Neutrophil (primary cell): ENCODE measurements at regions not wholly inside any gene's neighbourhood (a gene's known extent, or its start where the extent isn't known, plus 50 kb on each side); places are given as distances from the start of the nearest gene placed in this dataset.

Experiments
- H3K27ac ChIP-seq: fragments of 200-600 bp; sonication (generic); 2 replicates; pipeline ENCODE4 v1.5.1; 2016; ENCODE audit warnings: mild to moderate bottlenecking, moderate library complexity
- H3K27me3 ChIP-seq: fragments of 200-600 bp; sonication (generic); 2 replicates; pipeline ENCODE4 v1.6.0; 2016; ENCODE audit warnings: mild to moderate bottlenecking
- H3K36me3 ChIP-seq: fragments of 200-600 bp; sonication (generic); 2 replicates; pipeline ENCODE4 v1.5.1; 2017
- H3K4me1 ChIP-seq, 2 experiments: fragments of 200-600 bp in 1 of 2; sonication (generic) in 1 of 2; 1 replicate in 1 of 2; 2 replicates in 1 of 2; pipeline versions ENCODE4 v1.5.1 to v1.6.1; 2013 to 2016; ENCODE audit warnings: low read depth in 1 of 2, low read length in 1 of 2, mild to moderate bottlenecking in 1 of 2, moderate library complexity in 1 of 2; ENCODE audit not compliant: control insufficient read depth in 1 of 2, insufficient read depth in 1 of 2
- H3K4me3 ChIP-seq, 2 experiments: fragments of 200-600 bp in 1 of 2; sonication (generic) in 1 of 2; 1 replicate in 1 of 2; 2 replicates in 1 of 2; pipeline ENCODE4 v1.5.1; 2013 to 2016; ENCODE audit warnings: low read depth in 1 of 2, low read length in 1 of 2, mild to moderate bottlenecking in 1 of 2, moderate library complexity in 1 of 2
- H3K9me3 ChIP-seq: fragments of 200-600 bp; sonication (generic); 2 replicates; pipeline ENCODE4 v1.5.1; 2016
- CTCF ChIP-seq: fragments of 200-600 bp; sonication (generic); IDR thresholded peaks from 2 replicates; pipeline ENCODE4 v1.5.1; 2016; ENCODE audit warnings: antibody characterized with exemption

- H3K4me3 ChIP-seq: no peak overlapping the region
- TF ChIP-seq CTCF: no peak
- no peaks in the 10 kb centered on the region for H3K4me1 ChIP-seq
- no peak overlapping the region for H3K27ac ChIP-seq
- no peaks in the 10 kb centered on the region for H3K27me3 ChIP-seq
- no peaks in the 10 kb centered on the region for H3K9me3 ChIP-seq
- no peaks in the 10 kb centered on the region for H3K36me3 ChIP-seq
Measured at GRCh38 chr18:4836141-4836540, 360.9 kb downstream of the AKAIN1 start.

- Histone ChIP-seq H3K9me3 (no peaks in the 10 kb centered on the region), H3K4me1 (no peaks in the 10 kb centered on the region), H3K27me3 (no peaks in the 10 kb centered on the region), H3K4me3 (no peak overlapping the region), H3K36me3 (no peaks in the 10 kb centered on the region), H3K27ac (no peak overlapping the region)
- TF ChIP-seq CTCF: no peak
Measured at GRCh38 chr18:4831791-4832375, 365.2 kb downstream of the AKAIN1 start.

GRCh38 chr18:4831127-4831526 lies 365.9 kb downstream of the AKAIN1 start:
- H3K4me1 ChIP-seq: no peaks in the 10 kb centered on the region
- no peaks in the 10 kb centered on the region for H3K9me3 ChIP-seq
- no peaks in the 10 kb centered on the region for H3K36me3 ChIP-seq
- no peak overlapping the region for H3K27ac ChIP-seq
- H3K27me3 ChIP-seq: no peaks in the 10 kb centered on the region
- TF ChIP-seq CTCF: no peak
- H3K4me3 ChIP-seq: no peak overlapping the region

GRCh38 chr18:4823091-4823490 lies 368.0 kb upstream of the DLGAP1 start:
- H3K27ac ChIP-seq: no peak overlapping the region
- no peaks in the 10 kb centered on the region for H3K36me3 ChIP-seq
- no peaks in the 10 kb centered on the region for H3K4me1 ChIP-seq
- H3K4me3 ChIP-seq: no peak overlapping the region
- no peaks in the 10 kb centered on the region for H3K9me3 ChIP-seq
- no peak for TF ChIP-seq CTCF
- no peaks in the 10 kb centered on the region for H3K27me3 ChIP-seq

- H3K27me3 ChIP-seq: no peaks in the 10 kb centered on the region
Measured at GRCh38 chr18:4821801-4822200, 366.7 kb upstream of the DLGAP1 start.

More at GRCh38 chr18:4821801-4822200, 366.7 kb upstream of the DLGAP1 start:
- Histone ChIP-seq H3K27ac (no peak overlapping the region), H3K36me3 (no peaks in the 10 kb centered on the region), H3K4me3 (no peak overlapping the region), H3K9me3 (no peaks in the 10 kb centered on the region), H3K4me1 (no peaks in the 10 kb centered on the region)
- TF ChIP-seq CTCF: no peak
